Nephron progenitor cell (in vitro differentiated cells): ENCODE measurements at regions not wholly inside any gene's neighbourhood (a gene's known extent, or its start where the extent isn't known, plus 50 kb on each side); places are given as distances from the start of the nearest gene placed in this dataset.

Experiments
- DNase-seq: peaks from one replicate; pipeline ENCODE4 v3.0.0; 2021
- H3K27ac Mint-ChIP-seq: 2 replicates; pipeline ENCODE4 v1.8.0; 2021; ENCODE audit warnings: mild to moderate bottlenecking, moderate library complexity, mixed read lengths
- H3K27me3 Mint-ChIP-seq: 2 replicates; pipeline ENCODE4 v1.8.0; 2021; ENCODE audit warnings: mild to moderate bottlenecking, low read depth, mixed read lengths; ENCODE audit not compliant: poor library complexity
- H3K36me3 Mint-ChIP-seq: 2 replicates; pipeline ENCODE4 v1.8.0; 2021; ENCODE audit warnings: low read depth, mixed read lengths
- H3K4me1 Mint-ChIP-seq: 2 replicates; pipeline ENCODE4 v1.8.0; 2021; ENCODE audit warnings: mixed read lengths
- H3K4me3 Mint-ChIP-seq: 2 replicates; pipeline ENCODE4 v1.8.0; 2021; ENCODE audit warnings: mild to moderate bottlenecking, moderate library complexity, mixed read lengths
- H3K9me3 Mint-ChIP-seq: 2 replicates; pipeline ENCODE4 v1.8.0; 2021; ENCODE audit warnings: mild to moderate bottlenecking, moderate library complexity, mixed read lengths
- TF ChIP-seq, protein P1 (sequence below): fragments of 200-600 bp; sonication (generic); IDR thresholded peaks from 2 replicates; pipeline ENCODE4 v1.5.0; 2021; ENCODE audit warnings: antibody characterized with exemption

DNA sequence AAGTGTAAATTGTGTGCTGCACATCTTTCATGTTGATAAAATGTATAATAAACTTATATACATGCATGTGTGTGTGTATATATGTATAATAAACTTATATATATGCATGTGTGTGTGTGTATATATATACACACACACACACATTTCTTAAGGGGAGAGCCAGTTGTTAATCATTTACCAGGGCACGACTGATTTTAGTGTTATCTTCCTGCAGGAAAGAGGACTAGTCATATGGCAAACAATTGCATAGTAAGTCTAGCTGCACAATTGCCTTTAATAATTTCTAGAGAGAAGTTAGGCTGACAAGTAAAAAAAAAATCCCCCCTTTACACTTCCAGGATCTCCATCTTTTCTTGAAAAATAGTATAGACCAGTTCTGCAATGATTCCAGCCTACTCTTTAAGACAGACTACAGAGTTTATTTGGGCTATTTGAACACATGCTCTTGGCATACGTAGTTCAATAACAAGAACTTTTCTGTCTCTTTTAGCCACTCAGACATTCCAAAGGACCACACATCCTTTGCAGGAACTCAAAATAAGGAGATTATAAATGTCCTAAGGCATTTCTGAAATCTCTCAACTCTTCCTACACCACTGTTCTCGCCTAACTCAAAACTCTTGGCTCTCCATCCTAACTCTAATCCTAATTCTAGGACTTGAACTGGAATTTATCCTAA, 163.6 kb upstream of the SETMAR start:
- H3K4me1 Mint-ChIP-seq = peaks cover 8% of the 10 kb centered on the region
- H3K36me3 Mint-ChIP-seq = no peaks in the 10 kb centered on the region
- peaks cover 7% of the 10 kb centered on the region for H3K9me3 Mint-ChIP-seq
- H3K27ac Mint-ChIP-seq = no peak overlapping the region
- peaks cover 11% of the 10 kb centered on the region for H3K27me3 Mint-ChIP-seq
- H3K4me3 Mint-ChIP-seq = no peak overlapping the region
- no peak for DNase-seq
- TF ChIP-seq, protein P1, sequence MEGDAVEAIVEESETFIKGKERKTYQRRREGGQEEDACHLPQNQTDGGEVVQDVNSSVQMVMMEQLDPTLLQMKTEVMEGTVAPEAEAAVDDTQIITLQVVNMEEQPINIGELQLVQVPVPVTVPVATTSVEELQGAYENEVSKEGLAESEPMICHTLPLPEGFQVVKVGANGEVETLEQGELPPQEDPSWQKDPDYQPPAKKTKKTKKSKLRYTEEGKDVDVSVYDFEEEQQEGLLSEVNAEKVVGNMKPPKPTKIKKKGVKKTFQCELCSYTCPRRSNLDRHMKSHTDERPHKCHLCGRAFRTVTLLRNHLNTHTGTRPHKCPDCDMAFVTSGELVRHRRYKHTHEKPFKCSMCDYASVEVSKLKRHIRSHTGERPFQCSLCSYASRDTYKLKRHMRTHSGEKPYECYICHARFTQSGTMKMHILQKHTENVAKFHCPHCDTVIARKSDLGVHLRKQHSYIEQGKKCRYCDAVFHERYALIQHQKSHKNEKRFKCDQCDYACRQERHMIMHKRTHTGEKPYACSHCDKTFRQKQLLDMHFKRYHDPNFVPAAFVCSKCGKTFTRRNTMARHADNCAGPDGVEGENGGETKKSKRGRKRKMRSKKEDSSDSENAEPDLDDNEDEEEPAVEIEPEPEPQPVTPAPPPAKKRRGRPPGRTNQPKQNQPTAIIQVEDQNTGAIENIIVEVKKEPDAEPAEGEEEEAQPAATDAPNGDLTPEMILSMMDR = no peak

DNA sequence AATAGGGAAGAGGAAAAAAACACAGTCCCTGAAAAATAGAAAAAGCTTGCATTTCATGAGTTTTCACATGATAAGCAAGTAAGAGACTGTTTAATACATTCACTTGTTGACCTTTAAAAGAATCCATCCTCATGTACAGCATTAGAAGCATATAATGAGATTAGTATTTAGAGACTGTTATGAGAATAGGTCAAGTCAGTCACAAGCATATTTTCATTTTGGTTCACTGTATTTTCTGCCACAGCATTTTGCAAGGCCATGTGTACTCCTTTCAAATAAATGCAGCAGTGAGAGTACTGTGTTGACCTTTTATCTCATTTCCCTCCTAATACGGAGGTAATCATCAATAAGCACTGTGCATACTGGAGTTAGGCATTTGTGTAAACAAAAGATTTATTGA, 162.2 kb upstream of the SETMAR start:
- H3K36me3 Mint-ChIP-seq = no peaks in the 10 kb centered on the region
- H3K4me3 Mint-ChIP-seq = no peak overlapping the region
- peaks cover 8% of the 10 kb centered on the region for H3K4me1 Mint-ChIP-seq
- no peak overlapping the region for H3K27ac Mint-ChIP-seq
- peaks cover under 1% of the 10 kb centered on the region for H3K9me3 Mint-ChIP-seq
- no peak for DNase-seq
- TF ChIP-seq, protein P1 = no peak
- peaks cover 6% of the 10 kb centered on the region for H3K27me3 Mint-ChIP-seq

DNA sequence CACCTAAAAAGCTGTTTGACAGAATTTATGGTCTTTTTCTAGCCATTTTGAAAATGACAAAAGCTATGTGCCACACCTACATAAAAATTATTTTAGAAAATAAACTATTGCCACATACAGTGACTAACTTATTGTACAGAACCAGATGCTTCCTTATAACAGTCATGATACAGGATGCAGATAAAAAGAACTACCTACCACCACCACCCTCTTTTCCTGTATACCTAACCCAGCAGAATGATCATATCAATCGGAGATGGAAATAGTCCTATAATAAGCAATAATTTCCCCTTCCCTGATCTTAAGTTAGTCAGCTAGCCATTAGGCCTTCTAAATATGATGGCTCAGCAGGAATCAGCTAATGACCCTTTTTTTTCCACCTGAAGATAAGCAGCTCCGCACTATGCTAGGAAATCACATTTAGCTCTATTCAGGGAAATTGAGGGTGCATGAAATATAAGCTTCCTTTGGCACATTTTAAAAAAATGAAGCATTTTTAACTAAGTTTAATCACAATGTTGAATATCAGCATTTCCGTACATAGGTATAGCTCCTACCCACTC, 155.5 kb upstream of the SETMAR start:
- H3K9me3 Mint-ChIP-seq = no peaks in the 10 kb centered on the region
- H3K4me1 Mint-ChIP-seq = peaks cover 19% of the 10 kb centered on the region
- no peaks in the 10 kb centered on the region for H3K36me3 Mint-ChIP-seq
- TF ChIP-seq, protein P1 = no peak
- no peak overlapping the region for H3K4me3 Mint-ChIP-seq
- no peaks in the 10 kb centered on the region for H3K27me3 Mint-ChIP-seq
- DNase-seq = no peak
- H3K27ac Mint-ChIP-seq = no peak overlapping the region

DNA sequence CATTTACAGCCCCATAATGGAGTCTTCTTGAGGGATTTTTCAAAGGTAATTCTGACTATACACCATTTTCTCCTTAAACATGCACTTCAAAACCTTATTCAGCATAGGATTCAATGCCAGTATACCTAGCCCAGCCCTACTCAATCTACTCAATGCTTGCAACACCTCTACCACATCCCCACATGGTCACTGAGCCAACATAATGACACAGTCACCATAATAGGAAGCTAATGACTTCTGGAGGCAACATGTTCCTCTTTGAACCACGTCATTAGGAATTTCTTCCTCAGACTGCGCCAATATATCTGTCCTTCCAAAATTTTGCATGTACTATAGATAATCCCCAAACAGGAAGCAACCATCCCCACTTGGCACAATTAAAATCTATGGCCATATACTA, 153.9 kb upstream of the SETMAR start:
- Mint-ChIP-seq H3K27ac (no peak overlapping the region), H3K36me3 (no peaks in the 10 kb centered on the region), H3K27me3 (peaks cover under 1% of the 10 kb centered on the region), H3K4me1 (peaks cover 13% of the 10 kb centered on the region), H3K4me3 (no peak overlapping the region), H3K9me3 (no peaks in the 10 kb centered on the region)
- no peak for DNase-seq
- TF ChIP-seq, protein P1 = no peak

DNA sequence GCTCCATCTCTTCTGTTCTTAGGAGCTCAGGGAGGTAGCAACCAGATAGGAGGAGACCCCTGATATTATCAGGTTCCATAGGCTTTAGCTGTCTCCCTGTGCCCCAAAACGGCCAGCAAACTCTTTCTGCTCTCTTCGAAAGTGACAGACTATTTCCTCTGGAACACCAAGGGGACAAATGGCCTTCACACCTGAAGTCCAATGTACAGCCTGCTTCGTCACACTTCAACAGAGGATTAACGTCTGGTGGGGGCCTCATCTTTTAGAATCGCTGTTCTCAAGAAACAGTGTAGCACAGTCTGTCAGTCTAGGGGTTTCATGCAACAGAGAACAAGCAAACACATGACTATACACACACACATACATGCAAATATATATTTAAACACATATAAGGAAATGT, 152.4 kb upstream of the SETMAR start:
- H3K36me3 Mint-ChIP-seq = no peaks in the 10 kb centered on the region
- H3K27ac Mint-ChIP-seq = peak overlapping the region; percentile 22
- H3K4me3 Mint-ChIP-seq = no peak overlapping the region
- H3K4me1 Mint-ChIP-seq = peaks cover 13% of the 10 kb centered on the region
- TF ChIP-seq, protein P1 = no peak
- no peak for DNase-seq
- no peaks in the 10 kb centered on the region for H3K9me3 Mint-ChIP-seq
- H3K27me3 Mint-ChIP-seq = peaks cover 9% of the 10 kb centered on the region

DNA sequence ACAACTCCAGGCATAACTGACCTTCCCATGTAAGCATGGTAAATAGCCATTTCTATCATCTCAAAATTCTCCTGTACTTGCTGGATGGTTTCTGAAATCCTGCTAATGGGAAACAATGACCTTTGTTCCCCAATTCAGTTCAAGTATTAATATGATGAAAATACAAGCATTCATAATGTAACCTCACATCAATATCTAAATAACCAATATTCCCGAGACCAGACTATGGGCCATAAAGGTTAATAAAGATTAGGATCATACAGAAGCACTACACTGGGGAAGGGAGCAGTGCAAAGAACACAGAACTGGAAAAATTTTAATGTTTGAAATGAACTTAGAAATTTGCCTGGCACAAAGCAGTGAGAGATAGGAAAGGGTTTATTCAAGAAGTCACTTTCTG, 151.3 kb upstream of the SETMAR start:
- Mint-ChIP-seq H3K9me3 (no peaks in the 10 kb centered on the region), H3K27ac (no peak overlapping the region), H3K4me1 (peaks cover 13% of the 10 kb centered on the region), H3K27me3 (peaks cover 12% of the 10 kb centered on the region), H3K36me3 (no peaks in the 10 kb centered on the region), H3K4me3 (no peak overlapping the region)
- DNase-seq = no peak
- TF ChIP-seq, protein P1 = no peak
